Uterus (tissue), 3 donors: ENCODE measurements at regions not wholly inside any gene's neighbourhood (a gene's known extent, or its start where the extent isn't known, plus 50 kb on each side); places are given as distances from the start of the nearest gene placed in this dataset.
"Not testable (repeated sequence)": the region's sequence is repeated elsewhere in the genome, so short reads cannot be mapped to it uniquely, and the experiment has no call there.

Experiments
- DNase-seq, 2 donors: peaks; one replicate each; pipeline ENCODE4 v3.0.0-alpha.2; 2019 to 2020
- H3K27ac ChIP-seq, 2 donors: fragments of 200-600 bp; sonication (generic); 1 replicate in 1 of 2; 2 replicates in 1 of 2; pipeline ENCODE4 v1.5.1; 2016 to 2018
- H3K27me3 ChIP-seq, 2 donors: fragments of 200-600 bp; sonication (generic); one replicate each; pipeline ENCODE4 v1.5.1; 2018 to 2019; ENCODE audit warnings: control low read depth in 1 of 2
- H3K36me3 ChIP-seq, 2 donors: fragments of 200-600 bp; sonication (generic); one replicate each; pipeline ENCODE4 v1.5.1; 2019; ENCODE audit warnings: control low read depth in 1 of 2
- H3K4me1 ChIP-seq, 2 donors: fragments of 200-600 bp; sonication (generic); one replicate each; pipeline ENCODE4 v1.5.1; 2018 to 2019; ENCODE audit warnings: control low read depth in 1 of 2
- H3K4me3 ChIP-seq, 2 donors: fragments of 200-600 bp; sonication (generic); 1 replicate in 1 of 2; 2 replicates in 1 of 2; pipeline ENCODE4 v1.5.1; 2018 to 2019; ENCODE audit warnings: mild to moderate bottlenecking in 1 of 2
- H3K9me3 ChIP-seq, 2 donors: fragments of 200-600 bp; sonication (generic); one replicate each; pipeline ENCODE4 v1.5.1; 2019; ENCODE audit warnings: control low read depth in 1 of 2
- POLR2A ChIP-seq, 2 donors: fragments of 450-650 bp; IDR thresholded peaks; one replicate each; pipeline ENCODE4 v1.6.1; 2016; ENCODE audit warnings: antibody characterized with exemption in 2 of 2, mild to moderate bottlenecking in 1 of 2, moderate library complexity in 1 of 2
- intact Hi-C: fragments of 100-400 bp; cut with DNase I; formaldehyde crosslinking; loops from one replicate; pipeline ENCODE4 v1.15.1; 2023; ENCODE audit warnings: low total_unique reads
- TF ChIP-seq, protein P1 (sequence below), 4 experiments: fragments of 200-600 bp in 2 of 4; fragments of 450-650 bp in 2 of 4; sonication (generic) in 2 of 4; IDR thresholded peaks; one replicate each; pipeline ENCODE4 v1.5.1; 2016 to 2019; ENCODE audit warnings: antibody characterized with exemption in 4 of 4, mild to moderate bottlenecking in 2 of 4, moderate library complexity in 1 of 4
- donor health status: DM: yes; HTN: yes; CAD: no.

DNA sequence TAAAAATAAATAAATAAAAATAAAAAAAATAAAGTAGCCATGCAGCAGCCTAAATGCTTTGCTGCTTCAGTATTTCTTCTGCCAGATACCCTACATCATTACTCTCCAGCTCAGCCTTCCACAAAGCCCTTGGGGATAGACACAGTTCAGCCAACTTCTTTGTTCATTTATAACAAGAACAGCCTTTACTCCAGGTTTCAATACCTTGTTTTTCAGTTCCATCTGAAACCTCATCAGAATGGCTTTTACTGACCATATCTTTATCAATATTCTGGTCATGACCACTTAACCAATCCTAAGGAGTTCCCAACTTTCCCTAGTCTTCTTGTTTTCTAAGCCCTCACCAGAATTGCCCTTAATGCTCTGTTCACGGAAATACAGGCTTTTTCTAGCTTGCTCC is 128.3 kb upstream of the MED14 start:
- DNase-seq, result no peak
- no peaks in the 10 kb centered on the region for H3K36me3 ChIP-seq
- no peak overlapping the region for H3K4me3 ChIP-seq
- TF ChIP-seq, protein P1, sequence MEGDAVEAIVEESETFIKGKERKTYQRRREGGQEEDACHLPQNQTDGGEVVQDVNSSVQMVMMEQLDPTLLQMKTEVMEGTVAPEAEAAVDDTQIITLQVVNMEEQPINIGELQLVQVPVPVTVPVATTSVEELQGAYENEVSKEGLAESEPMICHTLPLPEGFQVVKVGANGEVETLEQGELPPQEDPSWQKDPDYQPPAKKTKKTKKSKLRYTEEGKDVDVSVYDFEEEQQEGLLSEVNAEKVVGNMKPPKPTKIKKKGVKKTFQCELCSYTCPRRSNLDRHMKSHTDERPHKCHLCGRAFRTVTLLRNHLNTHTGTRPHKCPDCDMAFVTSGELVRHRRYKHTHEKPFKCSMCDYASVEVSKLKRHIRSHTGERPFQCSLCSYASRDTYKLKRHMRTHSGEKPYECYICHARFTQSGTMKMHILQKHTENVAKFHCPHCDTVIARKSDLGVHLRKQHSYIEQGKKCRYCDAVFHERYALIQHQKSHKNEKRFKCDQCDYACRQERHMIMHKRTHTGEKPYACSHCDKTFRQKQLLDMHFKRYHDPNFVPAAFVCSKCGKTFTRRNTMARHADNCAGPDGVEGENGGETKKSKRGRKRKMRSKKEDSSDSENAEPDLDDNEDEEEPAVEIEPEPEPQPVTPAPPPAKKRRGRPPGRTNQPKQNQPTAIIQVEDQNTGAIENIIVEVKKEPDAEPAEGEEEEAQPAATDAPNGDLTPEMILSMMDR (IDR thresholded peaks at IDR 0.05), result no peak
- TF ChIP-seq POLR2A (IDR thresholded peaks at IDR 0.05), result no peak
- H3K9me3 ChIP-seq, result no peaks in the 10 kb centered on the region
- no peaks in the 10 kb centered on the region for H3K4me1 ChIP-seq
- no peaks in the 10 kb centered on the region for H3K27me3 ChIP-seq
- intact Hi-C loops, result no loop called here
- H3K27ac ChIP-seq, result no peak overlapping the region

DNA sequence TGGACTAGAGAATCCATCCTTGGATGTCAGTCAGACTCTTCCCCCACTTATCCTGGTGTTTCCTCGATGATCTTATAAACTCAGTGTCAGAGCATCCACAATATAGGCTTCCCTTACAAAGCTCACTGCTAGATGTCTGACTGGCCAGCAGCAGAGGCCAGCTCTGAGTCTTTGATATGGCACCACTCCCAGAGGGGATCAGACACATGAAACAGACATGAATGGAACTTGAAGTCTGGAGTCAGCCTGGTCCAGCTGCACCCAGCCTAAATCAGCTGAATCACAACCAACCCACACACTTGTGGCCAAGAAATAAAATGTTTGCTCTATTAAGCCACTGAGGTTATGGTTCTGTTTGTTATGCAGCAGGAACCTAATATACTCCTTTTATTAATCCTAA is 129.6 kb upstream of the MED14 start:
- intact Hi-C loops, result no loop called here

DNA sequence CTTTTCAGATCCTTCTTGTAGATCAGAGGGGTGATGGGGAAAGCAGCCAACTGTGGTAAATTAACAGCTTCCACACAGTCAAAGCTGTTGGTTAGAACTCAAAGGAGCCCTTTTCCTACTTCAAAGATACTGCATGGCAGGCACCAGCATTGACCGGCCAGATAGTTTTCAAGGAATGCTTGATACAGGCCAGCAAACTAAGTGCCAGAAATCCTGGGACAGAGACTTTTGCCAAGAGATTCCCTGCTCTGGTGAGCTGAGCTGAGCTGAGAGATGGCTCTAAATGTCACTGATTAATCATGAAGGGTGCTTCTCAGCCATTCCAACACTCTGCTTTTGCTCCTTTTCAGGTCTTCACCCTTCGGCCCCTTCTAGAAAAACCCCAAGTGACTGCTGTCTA is 131.6 kb upstream of the MED14 start:
- DNase-seq, result no peak
- Histone ChIP-seq H3K36me3 (no peaks in the 10 kb centered on the region), H3K27me3 (no peaks in the 10 kb centered on the region), H3K9me3 (no peaks in the 10 kb centered on the region), H3K4me3 (no peak overlapping the region), H3K27ac (peak overlapping the region in 1 of 2 donors; percentile 7), H3K4me1 (no peaks in the 10 kb centered on the region)
- intact Hi-C loops, result no loop called here
- TF ChIP-seq, protein P1 (IDR thresholded peaks at IDR 0.05), result no peak
- no peak for TF ChIP-seq POLR2A (IDR thresholded peaks at IDR 0.05)

More for the DNA sequence above, 129.6 kb upstream of the MED14 start:
- no peak for DNase-seq
- Histone ChIP-seq H3K4me3 (no peak overlapping the region), H3K27me3 (no peaks in the 10 kb centered on the region), H3K4me1 (no peaks in the 10 kb centered on the region), H3K9me3 (no peaks in the 10 kb centered on the region), H3K36me3 (no peaks in the 10 kb centered on the region), H3K27ac (no peak overlapping the region)
- TF ChIP-seq, protein P1 (IDR thresholded peaks at IDR 0.05), result no peak
- no peak for TF ChIP-seq POLR2A (IDR thresholded peaks at IDR 0.05)

DNA sequence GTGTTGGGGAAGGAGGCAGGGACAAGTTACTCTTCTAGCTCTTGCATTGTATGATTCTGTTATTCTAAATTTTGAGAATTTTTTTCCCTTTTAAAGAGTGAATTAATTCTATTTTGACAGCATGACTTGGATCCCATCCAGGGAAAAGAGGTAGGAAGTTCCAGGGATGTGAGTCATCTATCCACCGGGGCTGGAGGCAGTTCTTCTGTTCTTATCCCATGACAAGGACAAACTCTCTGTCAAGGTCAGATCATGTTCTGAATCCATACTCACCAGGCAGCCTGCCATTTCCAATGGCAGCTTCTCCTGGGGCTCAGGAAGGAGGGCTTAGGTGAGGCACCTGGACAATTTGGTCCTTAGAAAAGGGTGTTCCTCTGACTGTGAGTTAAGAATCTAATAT is 132.0 kb upstream of the MED14 start:
- intact Hi-C loops, result no loop called here
- Histone ChIP-seq H3K27ac (peak overlapping the region in 1 of 2 donors; percentile 7), H3K4me3 (no peak overlapping the region), H3K9me3 (no peaks in the 10 kb centered on the region), H3K27me3 (no peaks in the 10 kb centered on the region), H3K4me1 (no peaks in the 10 kb centered on the region), H3K36me3 (no peaks in the 10 kb centered on the region)
- TF ChIP-seq, protein P1 (IDR thresholded peaks at IDR 0.05), result no peak
- no peak for TF ChIP-seq POLR2A (IDR thresholded peaks at IDR 0.05)
- no peak for DNase-seq

DNA sequence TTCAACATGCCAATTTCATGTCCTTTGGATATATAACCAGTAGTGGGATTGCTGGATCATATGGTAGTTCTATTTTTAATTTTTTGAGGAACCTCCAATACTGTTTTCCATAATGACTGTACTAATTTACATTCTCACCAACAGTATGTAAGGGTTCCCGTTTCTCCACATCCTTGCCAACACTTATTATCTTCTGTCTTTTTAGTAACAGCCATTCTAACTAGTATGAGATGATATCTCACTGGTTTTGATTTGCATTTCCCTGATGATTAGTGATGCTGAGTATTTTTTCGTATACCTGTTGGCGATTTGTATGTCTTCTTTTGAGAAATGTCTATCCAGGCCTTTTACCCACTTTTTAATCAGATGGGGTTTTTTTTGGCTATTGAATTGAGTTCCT is 133.5 kb upstream of the MED14 start:
- no peaks in the 10 kb centered on the region for H3K27me3 ChIP-seq

GRCh38 chrX:40870982-40871381 is 135.6 kb upstream of the MED14 start:
- H3K4me3 ChIP-seq, H3K4me1 ChIP-seq, H3K27ac ChIP-seq, DNase-seq, H3K9me3 ChIP-seq, intact Hi-C loops, H3K27me3 ChIP-seq, H3K36me3 ChIP-seq: not testable (repeated sequence)

More for the DNA sequence above, 133.5 kb upstream of the MED14 start:
- intact Hi-C loops, result no loop called here
- no peak overlapping the region for H3K27ac ChIP-seq
- H3K4me3 ChIP-seq, result no peak overlapping the region
- DNase-seq, result no peak
- TF ChIP-seq POLR2A (IDR thresholded peaks at IDR 0.05), result no peak
- no peaks in the 10 kb centered on the region for H3K9me3 ChIP-seq
- no peaks in the 10 kb centered on the region for H3K4me1 ChIP-seq
- H3K36me3 ChIP-seq, result no peaks in the 10 kb centered on the region
